DND-41 (cell line): ENCODE measurements at regions not wholly inside any gene's neighbourhood (a gene's known extent, or its start where the extent isn't known, plus 50 kb on each side); places are given as distances from the start of the nearest gene placed in this dataset.

ENCODE experiments used
- CTCF ChIP-seq: IDR thresholded peaks from 2 replicates; pipeline ENCODE4 v1.5.1; 2012; ENCODE audit warnings: borderline replicate concordance, low read length, moderate library complexity, mild to moderate bottlenecking; ENCODE audit not compliant: poor library complexity, severe bottlenecking; ENCODE audit errors: extremely low read depth
- EZH2 ChIP-seq: IDR thresholded peaks from 3 replicates; pipeline ENCODE4 v1.6.1; 2012; ENCODE audit warnings: borderline replicate concordance, low read depth, mild to moderate bottlenecking, moderate library complexity, low read length, inconsistent platforms; ENCODE audit not compliant: severe bottlenecking

GRCh38 chr14:61129168-61129745 lies 148.2 kb downstream of the SLC38A6 start:
- TF ChIP-seq CTCF (no peak), EZH2 (no peak)
